ENCODE measurements at regions not wholly inside any gene's neighbourhood (a gene's known extent, or its start where the extent isn't known, plus 50 kb on each side); places are given as distances from the start of the nearest gene placed in this dataset.

- TF ChIP-seq REST (IDR thresholded peaks at IDR 0.05; ENCODE audit: insufficient read depth in 1 of 2, low read depth in 2 of 2, low read length in 2 of 2) (peak; percentile 58 to 93; a peak in 3 of 4 replicates), SIN3A (IDR thresholded peaks at IDR 0.05; ENCODE audit: borderline replicate concordance, insufficient read depth, low read length) (no peak), POLR2AphosphoS5 (IDR thresholded peaks at IDR 0.05; ENCODE audit: low read depth, low read length) (no peak)
Measured at GRCh38 chr16:8026450-8026849, 563.9 kb downstream of the TMEM114 start.

All from PFSK-1 (cell line).